ENCODE measurements at regions not wholly inside any gene's neighbourhood (a gene's known extent, or its start where the extent isn't known, plus 50 kb on each side); places are given as distances from the start of the nearest gene placed in this dataset.

GRCh38 chr13:19239114-19239860 is 57.7 kb upstream of the TUBA3C start:
- CTCF ChIA-PET (ENCODE audit: low intra/inter-chr PET ratio, low total read pairs) = no interaction called here
- WGBS (ENCODE audit: low lambda C conversion rate) = 22% methylated on average over 6 of the region's 6 CpGs
- in situ Hi-C loops (cut with HindIII; ENCODE audit: extremely low pct_ligation_motif_present, low pct_unique_long_range_greater_than_20kb) = no loop called here
- Histone ChIP-seq H4K20me1 (ENCODE audit: insufficient read depth, low read length) (no peaks in the 10 kb centered on the region), H3K27me3 (ENCODE audit: control insufficient read depth in 1 of 2, insufficient read depth in 2 of 2, low read length in 2 of 2) (no peaks in the 10 kb centered on the region), H3K4me3 (replicated peaks in 1 of 3; ENCODE audit: insufficient read depth in 1 of 3, low read depth in 2 of 3, low read length in 3 of 3) (no peak overlapping the region), H3K79me2 (ENCODE audit: insufficient read depth, low read length) (no peaks in the 10 kb centered on the region), H3K4me2 (ENCODE audit: low read depth, low read length) (no peak overlapping the region), H3K27ac (ENCODE audit: extremely low read length, insufficient read depth, low read length) (no peak overlapping the region), H3K4me1 (ENCODE audit: insufficient read depth, low read length) (no peaks in the 10 kb centered on the region), H3K9ac (ENCODE audit: insufficient read depth, low read depth, low read length) (no peak overlapping the region), H3K36me3 (replicated peaks in 1 of 2; ENCODE audit: control insufficient read depth in 1 of 2, insufficient read depth in 2 of 2, low read length in 2 of 2) (no peaks in the 10 kb centered on the region), H2AFZ (ENCODE audit: low read length) (no peak overlapping the region), H3K9me3 (ENCODE audit: low read length) (no peaks in the 10 kb centered on the region)
- ATAC-seq (no peak), FAIRE-seq (no peak), DNase-seq (ENCODE audit: low spot score) (no peak)
- POLR2A ChIA-PET = no interaction called here
- BruUV-seq (replicated peaks) = no TSS peak
- intact Hi-C loops (cut with micrococcal nuclease; ENCODE audit: unreplicated experiment) = no loop called here
- no peak for TF ChIP-seq SRF (IDR thresholded peaks at IDR 0.05; ENCODE audit: low read depth, low read length)
- no peak for TF ChIP-seq PRPF4 (IDR thresholded peaks at IDR 0.05; ENCODE audit: low read depth, low read length, poor library complexity, severe bottlenecking)
- TF ChIP-seq ZNF788 (CRISPR knock-in tag; IDR thresholded peaks at IDR 0.05; ENCODE audit: borderline replicate concordance) = no peak
- TF ChIP-seq NCOR1 (IDR thresholded peaks at IDR 0.05; ENCODE audit: borderline replicate concordance, low read length) = no peak
- TF ChIP-seq NCOA1 (CRISPR knock-in tag; IDR thresholded peaks at IDR 0.05) = no peak
- no peak for TF ChIP-seq ZNF747 (CRISPR knock-in tag; IDR thresholded peaks at IDR 0.05; ENCODE audit: borderline replicate concordance)
- no peak for TF ChIP-seq ZNF24 (IDR thresholded peaks at IDR 0.05)
- no peak for TF ChIP-seq HES4 (CRISPR knock-in tag; IDR thresholded peaks at IDR 0.05; ENCODE audit: borderline replicate concordance)
- no peak for TF ChIP-seq ZBTB1 (CRISPR knock-in tag; IDR thresholded peaks at IDR 0.05; ENCODE audit: borderline replicate concordance)
- no peak for TF ChIP-seq DMAP1 (CRISPR knock-in tag; IDR thresholded peaks at IDR 0.05)
- TF ChIP-seq E2F1 (CRISPR knock-in tag; IDR thresholded peaks at IDR 0.05) = no peak
- no peak for TF ChIP-seq DMTF1 (CRISPR knock-in tag; IDR thresholded peaks at IDR 0.05)
- TF ChIP-seq ZNF260 (CRISPR knock-in tag; IDR thresholded peaks at IDR 0.05; ENCODE audit: borderline replicate concordance, low read depth) = no peak
- no peak for TF ChIP-seq ZNF563 (CRISPR knock-in tag; IDR thresholded peaks at IDR 0.05)
- TF ChIP-seq PAWR (CRISPR knock-in tag; IDR thresholded peaks at IDR 0.05; ENCODE audit: borderline replicate concordance) = no peak
- TF ChIP-seq ZNF646 (CRISPR knock-in tag; IDR thresholded peaks at IDR 0.05) = no peak
